Liver (tissue), 8 donors: ENCODE measurements at regions not wholly inside any gene's neighbourhood (a gene's known extent, or its start where the extent isn't known, plus 50 kb on each side); places are given as distances from the start of the nearest gene placed in this dataset.

Experiments used
- DNase-seq: peaks from one replicate; pipeline ENCODE4 v3.0.0-alpha.2; 2017; ENCODE audit warnings: low spot score
- H3K27ac ChIP-seq, 2 donors: one replicate each; pipeline ENCODE4 v1.7.0; 2013; ENCODE audit warnings: inconsistent platforms in 2 of 2, low read length in 2 of 2, control low read depth in 1 of 2, low read depth in 1 of 2, mild to moderate bottlenecking in 1 of 2
- H3K27me3 ChIP-seq, 4 donors: one replicate each; pipeline versions ENCODE4 v1.6.1 to v1.7.0; 2013; ENCODE audit warnings: low read length in 3 of 4, inconsistent platforms in 1 of 4, mild to moderate bottlenecking in 1 of 4, moderate library complexity in 1 of 4; ENCODE audit not compliant: control insufficient read depth in 4 of 4, insufficient read depth in 4 of 4
- H3K36me3 ChIP-seq, 4 donors: one replicate each; pipeline versions ENCODE4 v1.6.1 to v1.7.0; 2013; ENCODE audit warnings: low read length in 3 of 4, mild to moderate bottlenecking in 3 of 4, low read depth in 1 of 4, moderate library complexity in 1 of 4; ENCODE audit not compliant: control insufficient read depth in 4 of 4, insufficient read depth in 3 of 4
- H3K4me1 ChIP-seq, 4 donors: one replicate each; pipeline versions ENCODE4 v1.6.1 to v1.7.0; 2013; ENCODE audit warnings: low read length in 3 of 4, mild to moderate bottlenecking in 3 of 4, moderate library complexity in 1 of 4; ENCODE audit not compliant: control insufficient read depth in 4 of 4, insufficient read depth in 4 of 4
- H3K4me3 ChIP-seq, 3 donors: one replicate each; pipeline versions ENCODE4 v1.6.1 to v1.7.0; 2013; ENCODE audit warnings: low read length in 3 of 3, control low read depth in 1 of 3, low read depth in 1 of 3, mild to moderate bottlenecking in 1 of 3
- H3K9ac ChIP-seq, 2 donors: one replicate each; pipeline ENCODE4 v1.7.0; 2013; ENCODE audit warnings: low read length in 2 of 2, mild to moderate bottlenecking in 2 of 2, moderate library complexity in 2 of 2, control low read depth in 1 of 2, low read depth in 1 of 2
- H3K9me3 ChIP-seq, 4 donors: one replicate each; pipeline versions ENCODE4 v1.6.1 to v1.7.0; 2013; ENCODE audit warnings: low read length in 3 of 4; ENCODE audit not compliant: control insufficient read depth in 4 of 4
- ATF3 ChIP-seq: IDR thresholded peaks from 2 replicates; pipeline ENCODE4 v1.6.1; 2016; ENCODE audit warnings: antibody characterized with exemption
- CTCF ChIP-seq: fragments of 150-350 bp; IDR thresholded peaks from 2 replicates; pipeline ENCODE4 v1.5.1; 2017; ENCODE audit warnings: improper control_type of control experiment, low read depth, low read length; ENCODE audit not compliant: missing input control
- EGR1 ChIP-seq, 2 donors: IDR thresholded peaks; 2 replicates each; pipeline ENCODE4 v1.6.1; 2016 to 2018; ENCODE audit warnings: antibody characterized with exemption in 2 of 2, low read depth in 2 of 2
- FOXA1 ChIP-seq: IDR thresholded peaks from 2 replicates; pipeline ENCODE4 v1.6.1; 2016; ENCODE audit warnings: antibody characterized with exemption
- FOXA2 ChIP-seq: IDR thresholded peaks from 2 replicates; pipeline ENCODE4 v1.6.1; 2016; ENCODE audit warnings: antibody characterized with exemption
- GABPA ChIP-seq, 2 donors: IDR thresholded peaks in 1 of 2; conservative IDR thresholded peaks in 1 of 2; 2 replicates each; pipeline ENCODE4 v1.6.1; 2016; ENCODE audit warnings: antibody characterized with exemption in 2 of 2, mild to moderate bottlenecking in 1 of 2, moderate library complexity in 1 of 2
- HNF4G ChIP-seq: IDR thresholded peaks from 2 replicates; pipeline ENCODE4 v1.6.1; 2016; ENCODE audit warnings: antibody characterized with exemption
- JUND ChIP-seq, 2 donors: IDR thresholded peaks; 2 replicates each; pipeline ENCODE4 v1.6.1; 2016; ENCODE audit warnings: antibody characterized with exemption in 2 of 2
- MAX ChIP-seq: IDR thresholded peaks from 2 replicates; pipeline ENCODE4 v1.6.1; 2016; ENCODE audit warnings: antibody characterized with exemption
- NR2F2 ChIP-seq: IDR thresholded peaks from 2 replicates; pipeline ENCODE4 v1.6.1; 2016; ENCODE audit warnings: antibody characterized with exemption
- REST ChIP-seq: IDR thresholded peaks from 2 replicates; pipeline ENCODE4 v1.6.1; 2016; ENCODE audit warnings: antibody characterized with exemption, mild to moderate bottlenecking
- RXRA ChIP-seq, 2 donors: IDR thresholded peaks; 2 replicates each; pipeline ENCODE4 v1.6.1; 2017 to 2018; ENCODE audit warnings: antibody characterized with exemption in 2 of 2, mild to moderate bottlenecking in 1 of 2
- SP1 ChIP-seq: IDR thresholded peaks from 2 replicates; pipeline ENCODE4 v1.6.1; 2018; ENCODE audit warnings: antibody characterized with exemption, mild to moderate bottlenecking
- YY1 ChIP-seq: IDR thresholded peaks from 2 replicates; pipeline ENCODE4 v1.6.1; 2016; ENCODE audit warnings: antibody characterized with exemption, mild to moderate bottlenecking
- ZBTB33 ChIP-seq: IDR thresholded peaks from 2 replicates; pipeline ENCODE4 v1.6.1; 2016; ENCODE audit warnings: antibody characterized with exemption
- WGBS: extraction: QIAGEN DNeasy Blood & Tissue Kit; methylation state at CpG from one replicate; pipeline ENCODE4 v1.1.7; 2013; 5-methylcytosine and 5-hydroxymethylcytosine counted together
- donor health status: healthy.
- donor health status: healthy.
- donor health status: healthy.
- donor health status: healthy.
- donor health status: healthy.

GRCh38 chr4:123553279-123553678, 156.7 kb downstream of the SPRY1 start (continued):
- TF ChIP-seq FOXA2 (no peak), FOXA1 (no peak), MAX (no peak), GABPA (IDR thresholded peaks at IDR 0.05 in 1 of 2, conservative IDR thresholded peaks at IDR 0.05 in 1 of 2) (no peak)

- no peak for DNase-seq
- no peaks in the 10 kb centered on the region for H3K36me3 ChIP-seq
- H3K9ac ChIP-seq, result no peak overlapping the region
- peaks cover 5 to 28% (median 22%) of the 10 kb centered on the region in 4 donors for H3K4me1 ChIP-seq
- H3K4me3 ChIP-seq, result no peak overlapping the region
- no peaks in the 10 kb centered on the region for H3K9me3 ChIP-seq
- 76% methylated on average over 3 of the region's 3 CpGs for WGBS
- H3K27me3 ChIP-seq, result no peaks in the 10 kb centered on the region
- TF ChIP-seq JUND (IDR thresholded peaks at IDR 0.05) (no peak), HNF4G (no peak), SP1 (peak; percentile 51), RXRA (IDR thresholded peaks at IDR 0.05) (peak; percentile 34 to 79)
- peak overlapping the region in 1 of 2 donors; percentile 78 for H3K27ac ChIP-seq
Observed at GRCh38 chr4:123553733-123554637, 157.4 kb downstream of the SPRY1 start.

GRCh38 chr4:123554801-123555232, 158.2 kb downstream of the SPRY1 start:
- no peak for DNase-seq
- Histone ChIP-seq H3K27me3 (no peaks in the 10 kb centered on the region), H3K9me3 (no peaks in the 10 kb centered on the region), H3K9ac (peak overlapping the region in 1 of 2 donors; percentile 16), H3K4me1 (peaks cover 5 to 28% (median 22%) of the 10 kb centered on the region in 4 donors), H3K36me3 (no peaks in the 10 kb centered on the region), H3K27ac (peak overlapping the region; percentile 78 to 85), H3K4me3 (no peak overlapping the region)
- 33% methylated on average over 5 of the region's 5 CpGs for WGBS
- TF ChIP-seq EGR1 (IDR thresholded peaks at IDR 0.05; ENCODE audit: low read depth in 2 of 2), result no peak

- H3K4me1 ChIP-seq, result peaks cover 5 to 28% (median 22%) of the 10 kb centered on the region in 4 donors
- H3K9ac ChIP-seq, result peak overlapping the region in 1 of 2 donors; percentile 16
- H3K4me3 ChIP-seq, result no peak overlapping the region
- H3K27me3 ChIP-seq, result no peaks in the 10 kb centered on the region
- H3K9me3 ChIP-seq, result no peaks in the 10 kb centered on the region
- no peaks in the 10 kb centered on the region for H3K36me3 ChIP-seq
- peak overlapping the region; percentile 78 to 85 for H3K27ac ChIP-seq
- 18% methylated on average over 9 of the region's 9 CpGs for WGBS
- peak; percentile 78 for DNase-seq
- TF ChIP-seq HNF4G (peak; percentile 65), REST (peak; percentile 47), CTCF (no peak), EGR1 (IDR thresholded peaks at IDR 0.05; ENCODE audit: low read depth in 2 of 2) (peak in 1 of 2 donors; percentile 71), FOXA2 (peak; percentile 17), ATF3 (no peak), FOXA1 (no peak), SP1 (peak; percentile 96), YY1 (peak; percentile 75), JUND (IDR thresholded peaks at IDR 0.05) (peak; percentile 65 to 81), MAX (peak; percentile 73), NR2F2 (peak; percentile 66), ZBTB33 (peak; percentile 78), GABPA (IDR thresholded peaks at IDR 0.05 in 1 of 2, conservative IDR thresholded peaks at IDR 0.05 in 1 of 2) (peak in 1 of 2 donors; percentile 43)
Observed at GRCh38 chr4:123555233-123555806, 158.7 kb downstream of the SPRY1 start.
